ENCODE measurements at regions not wholly inside any gene's neighbourhood (a gene's known extent, or its start where the extent isn't known, plus 50 kb on each side); places are given as distances from the start of the nearest gene placed in this dataset.

- Histone ChIP-seq H2AFZ (ENCODE audit: low read depth, low read length, poor library complexity, severe bottlenecking) (no peak overlapping the region), H3K4me1 (ENCODE audit: control insufficient read depth in 1 of 2, insufficient read depth in 2 of 2, low read length in 2 of 2) (peaks cover 12 to 29% of the 10 kb centered on the region in 2 experiments), H3K27ac (ENCODE audit: low read depth, low read length) (no peak overlapping the region), H3K4me2 (ENCODE audit: low read length) (no peak overlapping the region), H4K20me1 (ENCODE audit: insufficient read depth) (no peaks in the 10 kb centered on the region), H3K9me2 (ENCODE audit: insufficient read depth) (no peaks in the 10 kb centered on the region), H3K79me2 (ENCODE audit: insufficient read depth, low read length) (peaks cover 20% of the 10 kb centered on the region), H3K27me3 (ENCODE audit: insufficient read depth, low read length) (no peaks in the 10 kb centered on the region), H3K9me3 (ENCODE audit: control insufficient read depth in 1 of 2, insufficient read depth in 1 of 2, low read depth in 1 of 2, low read length in 2 of 2) (no peaks in the 10 kb centered on the region), H3K4me3 (replicated peaks in 1 of 2; ENCODE audit: low read depth in 1 of 2, low read length in 2 of 2) (no peak overlapping the region), H3K9ac (ENCODE audit: low read length) (no peak overlapping the region), H3K36me3 (ENCODE audit: control insufficient read depth in 1 of 2, insufficient read depth in 2 of 2, low read length in 2 of 2) (no peaks in the 10 kb centered on the region)
- no peak for DNase-seq (ENCODE audit: low read depth, low spot score)
- intact Hi-C loops (cut with micrococcal nuclease) = no loop called here
- no TSS peak for BruUV-seq (replicated peaks)
- no peak for ATAC-seq
- TF ChIP-seq ZBTB33 (IDR thresholded peaks at IDR 0.05; ENCODE audit: extremely low read depth, insufficient replicate concordance, low read length) (no peak), POLR2A (IDR thresholded peaks at IDR 0.05; ENCODE audit: borderline replicate concordance, extremely low read depth, insufficient read depth, insufficient read length) (no peak), ELF1 (IDR thresholded peaks at IDR 0.05; ENCODE audit: borderline replicate concordance, low read depth) (no peak), RAD21 (IDR thresholded peaks at IDR 0.05; ENCODE audit: low read depth) (no peak), EGR1 (IDR thresholded peaks at IDR 0.05; ENCODE audit: low read depth) (no peak), ATF3 (IDR thresholded peaks at IDR 0.05) (no peak), REST (IDR thresholded peaks at IDR 0.05; ENCODE audit: low read depth) (no peak)
- RAD21 ChIA-PET (ENCODE audit: low non-redundant PET in 1 of 2, low total read pairs in 2 of 2, uncharacterized antibody in 2 of 2, unreplicated experiment in 2 of 2) = no interaction called here
- CTCF ChIA-PET = no interaction called here
- POLR2A ChIA-PET = interaction anchor here (0.6 kb wide), 1 partner anchor 13 kb away, joined by 4 read pairs; no protein-coding TSS in a partner anchor
Observed at GRCh38 chr6:56877922-56878321, 77.0 kb upstream of the BEND6 start.
